ENCODE measurements at regions not wholly inside any gene's neighbourhood (a gene's known extent, or its start where the extent isn't known, plus 50 kb on each side); places are given as distances from the start of the nearest gene placed in this dataset.
"Not testable (repeated sequence)": the region's sequence is repeated elsewhere in the genome, so short reads cannot be mapped to it uniquely, and the experiment has no call there.

GRCh38 chr16:22436823-22437652 is 62.6 kb upstream of the CDR2 start:
- DNase-seq (ENCODE audit: low read depth), result peak; percentile 71

GRCh38 chr16:22436326-22436822 is 62.0 kb upstream of the CDR2 start:
- not testable (repeated sequence) for DNase-seq (ENCODE audit: low read depth)

- not testable (repeated sequence) for DNase-seq (ENCODE audit: low read depth)
Measured at GRCh38 chr16:22431314-22431713, 56.9 kb upstream of the CDR2 start.

GRCh38 chr16:22428654-22429053 is 54.2 kb upstream of the CDR2 start:
- no peak for DNase-seq (ENCODE audit: low read depth)

GRCh38 chr16:22427556-22427955 is 53.1 kb upstream of the CDR2 start:
- DNase-seq (ENCODE audit: low read depth), result no peak

- DNase-seq (ENCODE audit: low read depth), result no peak
Measured at GRCh38 chr16:22425847-22426246, 51.4 kb upstream of the CDR2 start.

GRCh38 chr16:22425036-22425801 is 50.8 kb upstream of the CDR2 start:
- DNase-seq (ENCODE audit: low read depth), result peak; percentile 72

- peak; percentile 51 for DNase-seq (ENCODE audit: low read depth)
Measured at GRCh38 chr16:22424161-22424937, 49.9 kb upstream of the CDR2 start.

Data from RPMI7951 (cell line).